Ascending aorta (tissue), 2 donors: ENCODE measurements at regions not wholly inside any gene's neighbourhood (a gene's known extent, or its start where the extent isn't known, plus 50 kb on each side); places are given as distances from the start of the nearest gene placed in this dataset.

Experiments used
- DNase-seq, 2 donors: peaks; one replicate each; pipeline ENCODE4 v3.0.0-alpha.2; 2019; ENCODE audit warnings: low spot score in 2 of 2
- H3K27ac ChIP-seq, 2 donors: fragments of 200-600 bp; sonication (generic); one replicate each; pipeline ENCODE4 v1.5.1; 2016 to 2017; ENCODE audit warnings: mild to moderate bottlenecking in 1 of 2
- H3K27me3 ChIP-seq: fragments of 200-600 bp; sonication (generic); one replicate; pipeline ENCODE4 v1.5.1; 2017
- H3K36me3 ChIP-seq, 2 donors: fragments of 200-600 bp; sonication (generic); one replicate each; pipeline ENCODE4 v1.5.1; 2016
- H3K4me1 ChIP-seq, 2 donors: fragments of 200-600 bp; sonication (generic); one replicate each; pipeline ENCODE4 v1.5.1; 2016 to 2017; ENCODE audit warnings: mild to moderate bottlenecking in 1 of 2
- H3K4me3 ChIP-seq, 2 donors: fragments of 200-600 bp; sonication (generic); one replicate each; pipeline ENCODE4 v1.5.1; 2016 to 2017; ENCODE audit warnings: mild to moderate bottlenecking in 1 of 2
- H3K9me3 ChIP-seq, 2 donors: fragments of 200-600 bp; sonication (generic); one replicate each; pipeline ENCODE4 v1.5.1; 2016
- intact Hi-C: fragments of 100-400 bp; cut with DNase I; formaldehyde crosslinking; loops from one replicate; pipeline ENCODE4 v1.15.1; 2023
- TF ChIP-seq, protein P1 (sequence below), 3 experiments: fragments of 200-600 bp in 2 of 3; fragments of 450-650 bp in 1 of 3; sonication (generic) in 2 of 3; IDR thresholded peaks; one replicate each; pipeline ENCODE4 v1.5.1; 2016 to 2019; ENCODE audit warnings: antibody characterized with exemption in 3 of 3, mild to moderate bottlenecking in 1 of 3, moderate library complexity in 1 of 3

DNA sequence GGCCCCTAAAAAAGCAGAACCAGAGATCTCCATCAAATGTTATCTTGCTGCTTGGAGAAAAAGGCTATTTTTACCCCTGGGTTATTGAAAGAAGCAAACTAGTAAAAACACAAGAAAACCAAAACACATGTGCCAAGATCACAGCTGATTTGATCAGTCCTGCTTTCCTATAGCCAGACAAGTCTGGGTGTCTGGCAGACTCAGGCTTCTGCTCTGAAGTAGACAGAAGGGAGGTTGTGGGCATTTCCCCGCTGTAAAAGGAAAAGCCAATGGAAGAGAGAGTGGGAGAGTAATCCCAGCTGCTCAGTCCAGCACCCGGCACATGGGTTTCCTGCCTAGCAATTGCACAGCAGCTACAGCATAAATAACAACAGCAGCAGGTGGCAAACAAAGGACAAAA, 177.9 kb downstream of the PHLDA1 start:
- intact Hi-C loops: no loop called here
- Histone ChIP-seq H3K36me3 (no peaks in the 10 kb centered on the region), H3K4me1 (peaks cover 2 to 9% of the 10 kb centered on the region in 2 donors), H3K9me3 (no peaks in the 10 kb centered on the region), H3K4me3 (no peak overlapping the region), H3K27ac (no peak overlapping the region), H3K27me3 (no peaks in the 10 kb centered on the region)
- no peak for DNase-seq
- TF ChIP-seq, protein P1, sequence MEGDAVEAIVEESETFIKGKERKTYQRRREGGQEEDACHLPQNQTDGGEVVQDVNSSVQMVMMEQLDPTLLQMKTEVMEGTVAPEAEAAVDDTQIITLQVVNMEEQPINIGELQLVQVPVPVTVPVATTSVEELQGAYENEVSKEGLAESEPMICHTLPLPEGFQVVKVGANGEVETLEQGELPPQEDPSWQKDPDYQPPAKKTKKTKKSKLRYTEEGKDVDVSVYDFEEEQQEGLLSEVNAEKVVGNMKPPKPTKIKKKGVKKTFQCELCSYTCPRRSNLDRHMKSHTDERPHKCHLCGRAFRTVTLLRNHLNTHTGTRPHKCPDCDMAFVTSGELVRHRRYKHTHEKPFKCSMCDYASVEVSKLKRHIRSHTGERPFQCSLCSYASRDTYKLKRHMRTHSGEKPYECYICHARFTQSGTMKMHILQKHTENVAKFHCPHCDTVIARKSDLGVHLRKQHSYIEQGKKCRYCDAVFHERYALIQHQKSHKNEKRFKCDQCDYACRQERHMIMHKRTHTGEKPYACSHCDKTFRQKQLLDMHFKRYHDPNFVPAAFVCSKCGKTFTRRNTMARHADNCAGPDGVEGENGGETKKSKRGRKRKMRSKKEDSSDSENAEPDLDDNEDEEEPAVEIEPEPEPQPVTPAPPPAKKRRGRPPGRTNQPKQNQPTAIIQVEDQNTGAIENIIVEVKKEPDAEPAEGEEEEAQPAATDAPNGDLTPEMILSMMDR (IDR thresholded peaks at IDR 0.05): no peak

- Histone ChIP-seq H3K27me3 (no peaks in the 10 kb centered on the region), H3K36me3 (no peaks in the 10 kb centered on the region), H3K27ac (no peak overlapping the region), H3K4me1 (peaks cover 2 to 12% of the 10 kb centered on the region in 2 donors), H3K4me3 (no peak overlapping the region), H3K9me3 (no peaks in the 10 kb centered on the region)
- DNase-seq: no peak
- intact Hi-C loops: no loop called here
- TF ChIP-seq, protein P1 (IDR thresholded peaks at IDR 0.05): no peak
Measured at GRCh38 chr12:75852956-75853355, 178.6 kb downstream of the PHLDA1 start.

DNA sequence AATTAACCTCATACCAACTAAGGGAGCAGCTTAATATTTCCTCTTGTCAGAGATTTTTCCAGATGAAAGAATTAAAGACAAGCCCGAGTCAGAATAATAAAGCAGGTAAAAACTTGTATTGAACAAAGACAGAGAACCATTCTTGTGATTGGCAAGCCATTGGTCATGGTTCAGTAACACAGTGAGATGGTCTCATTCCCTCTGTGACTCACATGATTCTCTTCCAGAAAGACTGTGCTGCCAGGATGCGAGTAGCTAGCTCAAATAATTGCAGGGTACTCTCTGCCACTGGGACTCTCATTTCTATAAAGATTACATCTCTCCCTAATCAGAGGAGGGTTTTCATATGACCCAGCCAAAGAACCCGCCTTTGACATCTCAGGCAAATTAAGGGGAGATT, 179.4 kb downstream of the PHLDA1 start:
- Histone ChIP-seq H3K4me3 (no peak overlapping the region), H3K27me3 (no peaks in the 10 kb centered on the region), H3K27ac (no peak overlapping the region), H3K4me1 (peaks cover 2 to 12% of the 10 kb centered on the region in 2 donors), H3K36me3 (no peaks in the 10 kb centered on the region), H3K9me3 (no peaks in the 10 kb centered on the region)
- TF ChIP-seq, protein P1 (IDR thresholded peaks at IDR 0.05): no peak
- intact Hi-C loops: no loop called here
- no peak for DNase-seq

DNA sequence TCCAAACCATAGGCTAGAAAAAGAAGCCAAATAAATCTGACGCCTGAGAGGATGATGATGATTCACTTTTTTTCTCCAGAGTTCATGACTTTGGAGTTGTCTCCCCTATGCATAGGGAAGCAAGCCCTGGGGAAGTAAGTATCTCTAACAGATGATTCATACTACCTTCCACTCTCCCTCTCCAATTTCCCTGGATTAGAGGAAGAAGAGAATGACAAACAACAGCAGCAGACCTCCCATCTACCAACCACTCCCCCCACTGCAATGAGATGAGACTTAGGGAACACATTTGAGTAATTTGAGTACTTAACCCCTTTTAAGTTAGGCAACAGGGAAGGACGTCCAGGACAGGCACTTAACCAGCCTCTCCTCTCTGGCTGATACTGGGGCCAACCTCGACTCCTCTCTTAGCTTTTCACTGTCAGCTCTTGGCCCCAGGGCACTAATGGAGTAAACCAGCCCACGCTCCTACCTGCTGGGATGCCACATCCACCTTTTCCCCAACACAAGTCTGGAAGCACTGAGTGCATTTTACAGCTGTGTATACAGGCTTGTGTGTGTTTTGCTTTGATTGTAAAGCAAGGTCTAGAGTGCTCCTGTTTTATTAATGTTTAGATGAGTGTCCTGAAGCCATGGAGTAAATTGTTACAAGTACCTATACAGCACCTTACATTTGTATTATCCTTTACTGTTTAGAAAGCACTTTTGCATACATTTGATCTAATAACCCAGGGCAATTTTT, 180.7 kb downstream of the PHLDA1 start:
- no peak overlapping the region for H3K4me3 ChIP-seq
- peaks cover 2 to 8% of the 10 kb centered on the region in 2 donors for H3K4me1 ChIP-seq
- DNase-seq: no peak
- TF ChIP-seq, protein P1 (IDR thresholded peaks at IDR 0.05): no peak
- intact Hi-C loops: no loop called here
- peaks cover 0 to 4% of the 10 kb centered on the region in 2 donors for H3K9me3 ChIP-seq
- H3K36me3 ChIP-seq: no peaks in the 10 kb centered on the region
- H3K27me3 ChIP-seq: no peaks in the 10 kb centered on the region
- no peak overlapping the region for H3K27ac ChIP-seq

DNA sequence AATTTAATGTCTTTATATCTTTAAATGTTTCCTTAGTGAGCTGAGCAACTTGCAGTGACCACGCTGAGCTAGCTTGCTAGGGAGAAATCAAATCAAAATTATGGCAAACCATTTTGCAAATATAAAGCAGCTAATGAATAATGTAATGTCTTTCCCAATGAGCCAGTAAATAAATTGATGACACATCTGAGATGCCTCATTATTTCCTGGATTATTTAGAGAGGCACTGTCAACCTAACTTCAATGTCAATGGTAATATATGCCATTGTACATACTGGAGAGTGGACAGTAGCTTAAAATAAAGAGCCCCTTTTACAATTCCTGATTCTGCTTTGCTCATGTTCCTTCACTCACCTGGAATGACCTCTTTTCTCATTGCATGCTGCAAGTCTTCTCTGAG, 182.6 kb downstream of the PHLDA1 start:
- DNase-seq: no peak
- TF ChIP-seq, protein P1 (IDR thresholded peaks at IDR 0.05): no peak
- H3K36me3 ChIP-seq: no peaks in the 10 kb centered on the region
- peaks cover 0 to 5% of the 10 kb centered on the region in 2 donors for H3K9me3 ChIP-seq
- intact Hi-C loops: no loop called here
- H3K4me1 ChIP-seq: peaks cover 0 to 11% of the 10 kb centered on the region in 2 donors
- no peaks in the 10 kb centered on the region for H3K27me3 ChIP-seq
- H3K27ac ChIP-seq: no peak overlapping the region
- no peak overlapping the region for H3K4me3 ChIP-seq
